ENCODE measurements at regions not wholly inside any gene's neighbourhood (a gene's known extent, or its start where the extent isn't known, plus 50 kb on each side); places are given as distances from the start of the nearest gene placed in this dataset.

DNA sequence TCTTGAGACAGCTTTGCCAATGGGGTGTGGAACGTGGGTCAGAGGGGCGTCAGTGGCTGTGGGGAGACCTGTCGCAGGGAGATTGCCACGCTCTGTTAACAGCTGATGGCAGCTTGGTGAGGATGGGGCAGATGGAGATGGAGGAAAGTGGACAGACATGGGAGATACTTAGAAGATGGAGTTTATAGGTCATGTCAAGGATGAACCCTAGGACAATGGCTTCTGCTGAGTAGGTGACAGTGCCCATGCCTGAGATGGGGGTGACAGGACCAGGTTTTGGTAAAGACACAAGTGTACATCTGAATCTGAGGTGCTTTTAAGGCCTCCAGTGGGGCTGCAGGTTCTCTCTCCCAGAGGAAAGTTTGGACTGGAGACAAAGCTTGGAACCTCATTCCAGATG lies 51.5 kb upstream of the ACCSL start (continued):
- TF ChIP-seq ZBTB40 (IDR thresholded peaks at IDR 0.05; ENCODE audit: borderline replicate concordance): no peak

GRCh38 chr11:43997022-43997660 lies 50.6 kb upstream of the ACCSL start:
- H3K79me2 ChIP-seq (ENCODE audit: control insufficient read depth, insufficient read depth, low read length): no peaks in the 10 kb centered on the region
- no peaks in the 10 kb centered on the region for H4K20me1 ChIP-seq (ENCODE audit: control insufficient read depth, insufficient read depth)
- H3K9ac ChIP-seq (ENCODE audit: control insufficient read depth, insufficient read depth, low read length): no peak overlapping the region
- no peak overlapping the region for H3K27ac ChIP-seq (ENCODE audit: control insufficient read depth, insufficient read depth)
- peak overlapping the region; percentile 33 for H2AFZ ChIP-seq (ENCODE audit: control insufficient read depth, low read depth, low read length)
- H3K27me3 ChIP-seq (replicated peaks in 1 of 2; ENCODE audit: control insufficient read depth in 2 of 2, insufficient read depth in 2 of 2, low read length in 1 of 2): no peaks in the 10 kb centered on the region
- H3K9me3 ChIP-seq (replicated peaks; ENCODE audit: control insufficient read depth, insufficient read depth, low read length): no peaks in the 10 kb centered on the region
- WGBS (ENCODE audit: insufficient coverage, insufficient replicate concordance, low lambda C conversion rate, missing lambda C conversion rate): 2% methylated on average over 15 of the region's 15 CpGs
- in situ Hi-C loops (cut with MboI): no loop called here
- BruUV-seq (replicated peaks): no TSS peak
- intact Hi-C loops (cut with micrococcal nuclease; ENCODE audit: unreplicated experiment): no loop called here
- FAIRE-seq (peak; percentile 31), ATAC-seq (peak; percentile 71), DNase-seq (ENCODE audit: low read depth, low spot score) (peak; percentile 4)
- CTCF ChIA-PET: interaction anchor here (0.7 kb wide), 1 partner anchor 108 kb away, joined by 3 read pairs; no protein-coding TSS in a partner anchor
- H3K4me3 ChIP-seq: no peak overlapping the region
- RAD21 ChIA-PET (ENCODE audit: unreplicated experiment): no interaction called here
- SMC1A ChIA-PET (ENCODE audit: uncharacterized antibody, unreplicated experiment): no interaction called here
- no peaks in the 10 kb centered on the region for H3K36me3 ChIP-seq (ENCODE audit: control insufficient read depth in 2 of 2, insufficient read depth in 2 of 2, low read length in 1 of 2)
- TF ChIP-seq, protein P1, sequence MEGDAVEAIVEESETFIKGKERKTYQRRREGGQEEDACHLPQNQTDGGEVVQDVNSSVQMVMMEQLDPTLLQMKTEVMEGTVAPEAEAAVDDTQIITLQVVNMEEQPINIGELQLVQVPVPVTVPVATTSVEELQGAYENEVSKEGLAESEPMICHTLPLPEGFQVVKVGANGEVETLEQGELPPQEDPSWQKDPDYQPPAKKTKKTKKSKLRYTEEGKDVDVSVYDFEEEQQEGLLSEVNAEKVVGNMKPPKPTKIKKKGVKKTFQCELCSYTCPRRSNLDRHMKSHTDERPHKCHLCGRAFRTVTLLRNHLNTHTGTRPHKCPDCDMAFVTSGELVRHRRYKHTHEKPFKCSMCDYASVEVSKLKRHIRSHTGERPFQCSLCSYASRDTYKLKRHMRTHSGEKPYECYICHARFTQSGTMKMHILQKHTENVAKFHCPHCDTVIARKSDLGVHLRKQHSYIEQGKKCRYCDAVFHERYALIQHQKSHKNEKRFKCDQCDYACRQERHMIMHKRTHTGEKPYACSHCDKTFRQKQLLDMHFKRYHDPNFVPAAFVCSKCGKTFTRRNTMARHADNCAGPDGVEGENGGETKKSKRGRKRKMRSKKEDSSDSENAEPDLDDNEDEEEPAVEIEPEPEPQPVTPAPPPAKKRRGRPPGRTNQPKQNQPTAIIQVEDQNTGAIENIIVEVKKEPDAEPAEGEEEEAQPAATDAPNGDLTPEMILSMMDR (IDR thresholded peaks at IDR 0.05 in 2 of 3, conservative IDR thresholded peaks at IDR 0.05 in 1 of 3; ENCODE audit: control insufficient read depth in 2 of 3, extremely low read depth in 1 of 3, insufficient read depth in 1 of 3, low read depth in 3 of 3, low read length in 3 of 3): 0 out of 6 replicates have a peak, but pooled peaks of 1 of the 3 experiments have one; percentile 10
- TF ChIP-seq ZNF384 (IDR thresholded peaks at IDR 0.05; ENCODE audit: borderline replicate concordance, low read depth, low read length): no peak
- POLR2A ChIA-PET: no interaction called here
- peak overlapping the region; percentile 18; the same call in 1 of the 2 replicates for H3K4me2 ChIP-seq (ENCODE audit: control insufficient read depth, insufficient read depth)
- H3K4me1 ChIP-seq (ENCODE audit: control insufficient read depth, insufficient read depth, low read length): peaks cover 3% of the 10 kb centered on the region; the same call in 1 of the 2 replicates
